HG03354 (cell line): ENCODE measurements at regions not wholly inside any gene's neighbourhood (a gene's known extent, or its start where the extent isn't known, plus 50 kb on each side); places are given as distances from the start of the nearest gene placed in this dataset.

Experiments
- ATAC-seq: cut with Tn5 transposase; IDR thresholded peaks from one replicate; pipeline ENCODE4 v1.9.1; 2021; ENCODE audit warnings: mild to moderate bottlenecking; ENCODE audit not compliant: unreplicated experiment, poor library complexity, severe bottlenecking

- no peak for ATAC-seq
Observed at GRCh38 chr13:63107179-63107943, 1691.7 kb upstream of the PCDH20 start.

- ATAC-seq: no peak
Observed at GRCh38 chr13:63094717-63095116, 1679.1 kb upstream of the PCDH20 start.

GRCh38 chr13:63093907-63094469 lies 1678.3 kb upstream of the PCDH20 start:
- no peak for ATAC-seq

- no peak for ATAC-seq
Observed at GRCh38 chr13:63092456-63092855, 1676.8 kb upstream of the PCDH20 start.

- no peak for ATAC-seq
Observed at GRCh38 chr13:63090524-63090923, 1674.9 kb upstream of the PCDH20 start.

- no peak for ATAC-seq
Observed at GRCh38 chr13:63088226-63088625, 1672.6 kb upstream of the PCDH20 start.

GRCh38 chr13:63086286-63086685 lies 1670.6 kb upstream of the PCDH20 start:
- ATAC-seq: no peak

GRCh38 chr13:63085851-63086250 lies 1670.2 kb upstream of the PCDH20 start:
- no peak for ATAC-seq

- ATAC-seq: no peak
Observed at GRCh38 chr13:63081400-63082014, 1665.9 kb upstream of the PCDH20 start.

- ATAC-seq: no peak
Observed at GRCh38 chr13:63075126-63075525, 1659.5 kb upstream of the PCDH20 start.

- no peak for ATAC-seq
Observed at GRCh38 chr13:63050287-63050686, 1634.6 kb upstream of the PCDH20 start.

- ATAC-seq: no peak
Observed at GRCh38 chr13:63048653-63049052, 1633.0 kb upstream of the PCDH20 start.

GRCh38 chr13:63044589-63045313 lies 1629.1 kb upstream of the PCDH20 start:
- no peak for ATAC-seq

GRCh38 chr13:63042686-63043085 lies 1627.0 kb upstream of the PCDH20 start:
- ATAC-seq: no peak

GRCh38 chr13:63041640-63042414 lies 1626.2 kb upstream of the PCDH20 start:
- no peak for ATAC-seq

- no peak for ATAC-seq
Observed at GRCh38 chr13:63026285-63026797, 1610.7 kb upstream of the PCDH20 start.

- ATAC-seq: no peak
Observed at GRCh38 chr13:63025741-63026140, 1610.1 kb upstream of the PCDH20 start.

GRCh38 chr13:63024458-63024857 lies 1608.8 kb upstream of the PCDH20 start:
- ATAC-seq: no peak

GRCh38 chr13:63011996-63012395 lies 1596.3 kb upstream of the PCDH20 start:
- ATAC-seq: no peak
